Neuronal stem cell (in vitro differentiated cells): ENCODE measurements at regions not wholly inside any gene's neighbourhood (a gene's known extent, or its start where the extent isn't known, plus 50 kb on each side); places are given as distances from the start of the nearest gene placed in this dataset.

ENCODE experiments used
- DNase-seq: peaks from one replicate; pipeline ENCODE4 v3.0.0-alpha.2; 2013; ENCODE audit warnings: low spot score
- H2AFZ ChIP-seq: one replicate; pipeline ENCODE4 v1.6.1; 2013; ENCODE audit warnings: mild to moderate bottlenecking, low read length, inconsistent platforms
- H2AK5ac ChIP-seq: 2 replicates; pipeline ENCODE4 v1.6.1; 2013; ENCODE audit warnings: low read depth, mild to moderate bottlenecking, inconsistent platforms, low read length, moderate library complexity, mixed read lengths
- H2BK120ac ChIP-seq: 2 replicates; pipeline ENCODE4 v1.6.1; 2013; ENCODE audit warnings: low read depth, mild to moderate bottlenecking, inconsistent platforms, low read length, moderate library complexity, mixed read lengths
- H2BK12ac ChIP-seq: one replicate; pipeline ENCODE4 v1.6.1; 2013; ENCODE audit warnings: low read length, inconsistent platforms
- H2BK15ac ChIP-seq: 2 replicates; pipeline ENCODE4 v1.6.1; 2013; ENCODE audit warnings: mild to moderate bottlenecking, low read length, inconsistent platforms, mixed read lengths
- H2BK5ac ChIP-seq: one replicate; pipeline ENCODE4 v1.6.1; 2013; ENCODE audit warnings: inconsistent platforms, mild to moderate bottlenecking, low read length, moderate library complexity
- H3K14ac ChIP-seq: one replicate; pipeline ENCODE4 v1.6.1; 2013; ENCODE audit warnings: low read length, inconsistent platforms
- H3K18ac ChIP-seq: 2 replicates; pipeline ENCODE4 v1.6.1; 2013; ENCODE audit warnings: low read length, inconsistent platforms
- H3K23ac ChIP-seq: 2 replicates; pipeline ENCODE4 v1.6.1; 2013; ENCODE audit warnings: low read depth, mild to moderate bottlenecking, mixed read lengths, low read length, inconsistent platforms; ENCODE audit not compliant: poor library complexity
- H3K27ac ChIP-seq: replicated peaks from 3 replicates; pipeline ENCODE4 v1.5.1; 2013; ENCODE audit warnings: low read length, inconsistent platforms
- H3K27me3 ChIP-seq, 3 experiments: 2 replicates each; pipeline ENCODE4 v1.6.1; 2013; ENCODE audit warnings: low read length in 3 of 3, mild to moderate bottlenecking in 2 of 3, inconsistent platforms in 1 of 3, low read depth in 1 of 3, mixed read lengths in 1 of 3, moderate library complexity in 1 of 3; ENCODE audit not compliant: control insufficient read depth in 3 of 3, insufficient read depth in 3 of 3
- H3K36me3 ChIP-seq, 2 donors: replicated peaks in 1 of 2; 2 replicates each; pipeline ENCODE4 v1.6.1; 2013; ENCODE audit warnings: low read length in 2 of 2; ENCODE audit not compliant: control insufficient read depth in 2 of 2, insufficient read depth in 2 of 2
- H3K4ac ChIP-seq: 2 replicates; pipeline ENCODE4 v1.6.1; 2013; ENCODE audit warnings: inconsistent platforms, mild to moderate bottlenecking, low read length, moderate library complexity
- H3K4me1 ChIP-seq, 2 donors: 1 replicate in 1 of 2; 2 replicates in 1 of 2; pipeline ENCODE4 v1.6.1; 2013; ENCODE audit warnings: low read length in 2 of 2, low read depth in 1 of 2; ENCODE audit not compliant: control insufficient read depth in 2 of 2, insufficient read depth in 1 of 2
- H3K4me2 ChIP-seq: one replicate; pipeline ENCODE4 v1.6.1; 2013; ENCODE audit warnings: mild to moderate bottlenecking, low read length, inconsistent platforms; ENCODE audit not compliant: insufficient read depth, poor library complexity, severe bottlenecking
- H3K4me3 ChIP-seq, 2 donors: 2 replicates each; pipeline ENCODE4 v1.5.1; 2013; ENCODE audit warnings: low read length in 2 of 2, mild to moderate bottlenecking in 2 of 2, inconsistent platforms in 1 of 2, moderate library complexity in 1 of 2
- H3K79me1 ChIP-seq: one replicate; pipeline ENCODE4 v1.6.1; 2013; ENCODE audit warnings: low read depth, mild to moderate bottlenecking, inconsistent platforms, low read length, moderate library complexity
- H3K9ac ChIP-seq: one replicate; pipeline ENCODE4 v1.6.1; 2013; ENCODE audit warnings: mild to moderate bottlenecking, low read depth, low read length, inconsistent platforms; ENCODE audit not compliant: poor library complexity
- H3K9me3 ChIP-seq, 2 donors: replicated peaks in 1 of 2; 2 replicates each; pipeline versions ENCODE3 to v1.6.1; 2013; ENCODE audit warnings: low read length in 2 of 2, mild to moderate bottlenecking in 2 of 2, inconsistent platforms in 1 of 2, low read depth in 1 of 2, mixed read lengths in 1 of 2, moderate library complexity in 1 of 2; ENCODE audit not compliant: control insufficient read depth in 2 of 2, insufficient read depth in 1 of 2
- H4K8ac ChIP-seq: one replicate; pipeline ENCODE4 v1.6.1; 2013; ENCODE audit warnings: low read depth, mild to moderate bottlenecking, inconsistent platforms, low read length, moderate library complexity
- H4K91ac ChIP-seq: one replicate; pipeline ENCODE4 v1.6.1; 2013; ENCODE audit warnings: low read length, low read depth, mild to moderate bottlenecking, inconsistent platforms; ENCODE audit not compliant: poor library complexity
- WGBS, 2 donors: extraction: QIAGEN DNeasy Blood & Tissue Kit; methylation state at CpG; one replicate each; pipeline ENCODE4 v1.1.7; 2013; ENCODE audit warnings: missing lambda C conversion rate in 2 of 2, mixed read lengths in 1 of 2; ENCODE audit not compliant: insufficient read length in 2 of 2, insufficient replicate concordance in 1 of 2; ENCODE audit errors: extremely low coverage in 2 of 2; 5-methylcytosine and 5-hydroxymethylcytosine counted together

GRCh38 chr4:185909972-185910371, 98.0 kb upstream of the SORBS2 start:
- Histone ChIP-seq H3K4ac (no peak overlapping the region), H3K18ac (no peak overlapping the region), H3K36me3 (no peaks in the 10 kb centered on the region), H3K27ac (no peak overlapping the region), H2BK120ac (no peak overlapping the region), H2AFZ (no peak overlapping the region), H3K9me3 (no peaks in the 10 kb centered on the region), H2BK12ac (no peak overlapping the region), H3K4me1 (no peaks in the 10 kb centered on the region), H3K4me3 (no peak overlapping the region), H3K4me2 (no peak overlapping the region), H2BK5ac (no peak overlapping the region), H3K79me1 (no peaks in the 10 kb centered on the region), H3K14ac (no peak overlapping the region), H2BK15ac (no peak overlapping the region), H2AK5ac (no peak overlapping the region), H3K27me3 (no peaks in the 10 kb centered on the region), H4K91ac (no peak overlapping the region), H4K8ac (no peak overlapping the region), H3K9ac (no peak overlapping the region), H3K23ac (no peak overlapping the region)
- no CpG with 5 or more reads among the region's 2 CpGs for WGBS, 2 donors
- no peak for DNase-seq

DNA sequence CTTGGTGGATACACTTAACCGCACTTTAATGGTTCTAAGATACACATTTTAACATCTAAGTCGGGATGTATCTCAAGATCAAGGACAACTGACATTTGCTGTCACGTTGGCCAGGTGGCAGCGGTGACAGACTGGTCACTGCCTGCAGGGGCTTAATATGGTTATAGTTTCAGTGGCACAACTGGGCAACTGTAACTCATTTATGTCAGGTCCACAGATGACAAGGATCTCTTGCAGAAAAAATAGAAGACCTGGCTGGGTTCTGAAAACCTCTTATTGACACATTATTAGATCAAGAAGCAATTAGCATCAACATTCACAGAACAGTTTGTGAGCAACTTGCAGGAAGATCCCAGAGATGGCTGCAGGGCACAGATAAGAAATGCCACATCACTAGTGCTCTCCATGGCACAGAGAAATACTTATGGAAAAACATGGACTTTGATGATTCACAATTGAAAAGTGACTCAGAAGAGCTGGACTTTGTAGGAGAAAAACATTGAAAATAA, 99.6 kb upstream of the SORBS2 start:
- no peak overlapping the region for H3K4me3 ChIP-seq
- WGBS, 2 donors: no CpG with 5 or more reads among the region's 4 CpGs
- no peak overlapping the region for H3K4ac ChIP-seq
- H3K23ac ChIP-seq: no peak overlapping the region
- no peak overlapping the region for H2BK15ac ChIP-seq
- no peak overlapping the region for H3K27ac ChIP-seq
- H2AK5ac ChIP-seq: no peak overlapping the region
- H3K14ac ChIP-seq: no peak overlapping the region
- H3K36me3 ChIP-seq: no peaks in the 10 kb centered on the region
- H3K79me1 ChIP-seq: no peaks in the 10 kb centered on the region
- H3K9ac ChIP-seq: no peak overlapping the region
- no peak overlapping the region for H2BK120ac ChIP-seq
- no peak overlapping the region for H2AFZ ChIP-seq
- no peak overlapping the region for H4K91ac ChIP-seq
- no peak overlapping the region for H2BK12ac ChIP-seq
- H4K8ac ChIP-seq: no peak overlapping the region
- no peak for DNase-seq
- no peaks in the 10 kb centered on the region for H3K4me1 ChIP-seq
- no peak overlapping the region for H2BK5ac ChIP-seq
- H3K27me3 ChIP-seq: no peaks in the 10 kb centered on the region
- no peaks in the 10 kb centered on the region for H3K9me3 ChIP-seq
- H3K18ac ChIP-seq: no peak overlapping the region
- no peak overlapping the region for H3K4me2 ChIP-seq

DNA sequence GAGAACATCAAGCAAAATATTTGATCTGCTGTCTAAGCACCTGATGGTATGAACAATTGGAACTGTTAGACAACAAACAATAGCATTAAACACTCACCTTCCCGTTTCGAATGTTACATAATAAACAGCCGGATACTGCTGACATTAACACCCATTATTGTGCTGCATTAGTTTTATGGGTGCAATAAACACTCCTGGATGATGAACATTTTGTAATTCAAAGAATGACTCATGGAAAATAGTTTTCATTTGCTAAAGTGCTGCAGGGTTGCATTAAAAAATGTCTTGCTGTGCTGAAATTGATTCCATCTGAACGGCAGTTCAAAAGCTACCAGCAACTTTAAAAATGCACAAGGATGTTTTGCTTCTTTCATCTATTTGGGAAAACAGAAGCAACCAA, 100.8 kb upstream of the SORBS2 start:
- Histone ChIP-seq H3K27me3 (no peaks in the 10 kb centered on the region), H4K8ac (no peak overlapping the region), H3K23ac (no peak overlapping the region), H3K14ac (no peak overlapping the region), H3K79me1 (no peaks in the 10 kb centered on the region), H4K91ac (no peak overlapping the region), H3K4me3 (no peak overlapping the region), H2BK5ac (no peak overlapping the region), H2BK120ac (no peak overlapping the region), H3K36me3 (no peaks in the 10 kb centered on the region), H2AFZ (no peak overlapping the region), H3K9ac (no peak overlapping the region), H3K4ac (no peak overlapping the region), H2AK5ac (no peak overlapping the region), H3K9me3 (no peaks in the 10 kb centered on the region), H3K27ac (no peak overlapping the region), H3K18ac (no peak overlapping the region), H2BK15ac (no peak overlapping the region), H2BK12ac (no peak overlapping the region), H3K4me1 (no peaks in the 10 kb centered on the region), H3K4me2 (no peak overlapping the region)
- no peak for DNase-seq
- no CpG with 5 or more reads among the region's 4 CpGs for WGBS, 2 donors

- Histone ChIP-seq H3K79me1 (no peaks in the 10 kb centered on the region), H3K27ac (no peak overlapping the region), H3K36me3 (no peaks in the 10 kb centered on the region), H2BK120ac (no peak overlapping the region), H2AFZ (no peak overlapping the region), H3K14ac (no peak overlapping the region), H3K4me2 (no peak overlapping the region), H2AK5ac (no peak overlapping the region), H2BK5ac (no peak overlapping the region), H3K9me3 (no peaks in the 10 kb centered on the region), H2BK15ac (no peak overlapping the region), H3K4ac (no peak overlapping the region), H3K18ac (no peak overlapping the region), H3K27me3 (no peaks in the 10 kb centered on the region), H4K91ac (no peak overlapping the region), H3K9ac (no peak overlapping the region), H3K23ac (no peak overlapping the region), H4K8ac (no peak overlapping the region), H3K4me1 (no peaks in the 10 kb centered on the region), H3K4me3 (no peak overlapping the region), H2BK12ac (no peak overlapping the region)
- no CpG with 5 or more reads among the region's 11 CpGs for whole genome bisulfite sequencing, 2 donors
- DNase-seq: no peak
Observed at GRCh38 chr4:185914583-185915199, 102.7 kb upstream of the SORBS2 start.
